Pancreas (tissue), 10 donors: ENCODE measurements at regions not wholly inside any gene's neighbourhood (a gene's known extent, or its start where the extent isn't known, plus 50 kb on each side); places are given as distances from the start of the nearest gene placed in this dataset.
"Not testable (repeated sequence)": the region's sequence is repeated elsewhere in the genome, so short reads cannot be mapped to it uniquely, and the experiment has no call there.

Experiments
- ATAC-seq, 4 donors: fragments of 200-7000 bp; cut with Tn5 transposase; one replicate each; pipeline versions ENCODE4 v1.8.0 to v1.9.1; 2020; ENCODE audit warnings: mild to moderate bottlenecking in 4 of 4, moderate library complexity in 4 of 4
- DNase-seq, 6 donors: peaks; one replicate each; pipeline ENCODE4 v3.0.0-alpha.2; 2020
- FAIRE-seq: peaks from 2 replicates; lab custom pipeline; 2012; peaks lifted over from hg19 to GRCh38; lab: Jason Lieb, UNC
- H3K27ac ChIP-seq, 4 donors: fragments of 200-600 bp; sonication (generic); 1 replicate in 3 of 4; 2 replicates in 1 of 4; pipeline versions ENCODE4 v1.5.0 to v1.8.0; 2020
- H3K27me3 ChIP-seq, 4 donors: fragments of 200-600 bp; one replicate each; pipeline ENCODE4 v1.8.0; 2021
- H3K36me3 ChIP-seq, 3 donors: fragments of 200-600 bp; sonication (generic) in 1 of 3; one replicate each; pipeline versions ENCODE4 v1.5.0 to v1.8.0; 2020 to 2021
- H3K4me1 ChIP-seq, 3 donors: fragments of 200-600 bp; one replicate each; pipeline ENCODE4 v1.8.0; 2021
- H3K4me3 ChIP-seq, 4 donors: fragments of 200-600 bp; sonication (generic) in 2 of 4; one replicate each; pipeline versions ENCODE4 v1.5.0 to v1.8.0; 2020 to 2021
- H3K9me3 ChIP-seq, 4 donors: fragments of 200-600 bp; one replicate each; pipeline ENCODE4 v1.8.0; 2021
- WGBS, 2 donors: extraction: QIAGEN DNeasy Blood & Tissue Kit; methylation state at CpG; one replicate each; pipeline ENCODE4 v1.1.7; 2013; 5-methylcytosine and 5-hydroxymethylcytosine counted together
- intact Hi-C, 3 donors: fragments of 100-400 bp; cut with DNase I; formaldehyde crosslinking; loops; one replicate each; pipeline versions ENCODE4 v1.11.1 to v1.14.2; 2022
- TF ChIP-seq, protein P1 (sequence below), 4 donors: fragments of 200-600 bp; sonication (generic) in 3 of 4; IDR thresholded peaks; one replicate each; pipeline versions ENCODE4 v1.5.0 to v1.8.0; 2021; ENCODE audit warnings: antibody characterized with exemption in 4 of 4
- donor health status: healthy with polysubstance abuse.
- donor health status: DM: no; HTN: no; CAD: no; lungs with moderate emphysema.
- donor health status: DM: no; HTN: no; CAD: no.
- donor health status: control.
- donor health status: control.
- donor health status: Bipolar disorder and iron deficiency.
- donor health status: DM: yes; HTN: yes; CAD: no.
- donor health status: DM: no; HTN: no; CAD: no.
- donor health status: DM: no; HTN: no; CAD: no.
- donor health status: DM: yes; HTN: yes; CAD: no.

GRCh38 chr3:101972430-101973162 lies 123.3 kb downstream of the NFKBIZ start:
- no peak overlapping the region for H3K27ac ChIP-seq
- H3K4me1 ChIP-seq = peaks cover 0 to 8% (median 0%) of the 10 kb centered on the region in 3 donors
- H3K27me3 ChIP-seq = no peaks in the 10 kb centered on the region
- TF ChIP-seq, protein P1, sequence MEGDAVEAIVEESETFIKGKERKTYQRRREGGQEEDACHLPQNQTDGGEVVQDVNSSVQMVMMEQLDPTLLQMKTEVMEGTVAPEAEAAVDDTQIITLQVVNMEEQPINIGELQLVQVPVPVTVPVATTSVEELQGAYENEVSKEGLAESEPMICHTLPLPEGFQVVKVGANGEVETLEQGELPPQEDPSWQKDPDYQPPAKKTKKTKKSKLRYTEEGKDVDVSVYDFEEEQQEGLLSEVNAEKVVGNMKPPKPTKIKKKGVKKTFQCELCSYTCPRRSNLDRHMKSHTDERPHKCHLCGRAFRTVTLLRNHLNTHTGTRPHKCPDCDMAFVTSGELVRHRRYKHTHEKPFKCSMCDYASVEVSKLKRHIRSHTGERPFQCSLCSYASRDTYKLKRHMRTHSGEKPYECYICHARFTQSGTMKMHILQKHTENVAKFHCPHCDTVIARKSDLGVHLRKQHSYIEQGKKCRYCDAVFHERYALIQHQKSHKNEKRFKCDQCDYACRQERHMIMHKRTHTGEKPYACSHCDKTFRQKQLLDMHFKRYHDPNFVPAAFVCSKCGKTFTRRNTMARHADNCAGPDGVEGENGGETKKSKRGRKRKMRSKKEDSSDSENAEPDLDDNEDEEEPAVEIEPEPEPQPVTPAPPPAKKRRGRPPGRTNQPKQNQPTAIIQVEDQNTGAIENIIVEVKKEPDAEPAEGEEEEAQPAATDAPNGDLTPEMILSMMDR (IDR thresholded peaks at IDR 0.05) = no peak
- ATAC-seq (no peak), FAIRE-seq (no peak), DNase-seq (no peak)
- WGBS, 2 donors = 61 to 66% methylated on average over 2 of the region's 2 CpGs
- H3K9me3 ChIP-seq = no peaks in the 10 kb centered on the region
- H3K4me3 ChIP-seq = no peak overlapping the region
- intact Hi-C loops = no loop called here
- no peaks in the 10 kb centered on the region for H3K36me3 ChIP-seq

DNA sequence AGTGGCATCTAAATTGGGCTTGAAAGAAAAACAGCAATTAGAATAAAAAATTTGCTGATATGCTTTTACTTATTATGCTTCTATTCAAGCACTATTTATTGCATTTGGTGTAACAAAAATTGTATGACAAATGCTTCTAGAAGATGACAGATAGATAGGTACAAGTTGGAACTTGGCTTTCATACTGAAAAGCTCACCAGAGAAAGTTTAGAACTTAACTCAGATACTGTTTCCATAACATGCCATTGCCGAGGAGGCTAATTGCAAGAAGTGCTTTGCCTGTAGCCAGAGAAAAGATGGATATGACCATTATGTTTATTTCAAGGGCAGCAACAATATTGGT lies 123.8 kb downstream of the NFKBIZ start:
- TF ChIP-seq, protein P1 (IDR thresholded peaks at IDR 0.05) = no peak
- intact Hi-C loops = no loop called here
- no peak for DNase-seq
- no peak for ATAC-seq
- no peak overlapping the region for H3K4me3 ChIP-seq
- H3K9me3 ChIP-seq = no peaks in the 10 kb centered on the region
- no peak overlapping the region for H3K27ac ChIP-seq
- H3K4me1 ChIP-seq = peaks cover 0 to 8% (median 0%) of the 10 kb centered on the region in 3 donors
- WGBS, 2 donors = 86 to 90% methylated on average over 1 of the region's 1 CpG
- H3K27me3 ChIP-seq = no peaks in the 10 kb centered on the region
- no peaks in the 10 kb centered on the region for H3K36me3 ChIP-seq
- no peak for FAIRE-seq

DNA sequence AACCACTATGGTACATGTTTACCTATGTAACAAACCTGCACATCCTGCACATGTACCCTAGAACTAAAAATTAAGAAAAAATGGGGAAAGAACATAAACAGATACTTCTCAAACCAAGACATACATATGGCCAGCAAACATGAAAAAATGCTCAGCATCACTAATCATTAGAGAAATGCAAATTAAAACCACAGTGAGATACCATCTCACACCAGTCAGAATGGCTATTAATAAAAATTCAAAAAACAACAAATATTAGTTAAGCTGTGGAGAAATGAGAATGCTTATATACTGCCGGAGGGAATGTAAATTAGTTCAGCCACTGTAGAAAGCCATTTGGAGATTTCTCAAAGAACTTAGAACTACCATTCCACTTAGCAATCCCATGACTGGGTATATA lies 126.1 kb downstream of the NFKBIZ start:
- H3K4me1 ChIP-seq, H3K27ac ChIP-seq, H3K4me3 ChIP-seq, H3K36me3 ChIP-seq, intact Hi-C loops, H3K9me3 ChIP-seq, ATAC-seq, FAIRE-seq, DNase-seq, H3K27me3 ChIP-seq: not testable (repeated sequence)
- 88 to 94% methylated on average over 1 of the region's 1 CpG for WGBS, 2 donors

DNA sequence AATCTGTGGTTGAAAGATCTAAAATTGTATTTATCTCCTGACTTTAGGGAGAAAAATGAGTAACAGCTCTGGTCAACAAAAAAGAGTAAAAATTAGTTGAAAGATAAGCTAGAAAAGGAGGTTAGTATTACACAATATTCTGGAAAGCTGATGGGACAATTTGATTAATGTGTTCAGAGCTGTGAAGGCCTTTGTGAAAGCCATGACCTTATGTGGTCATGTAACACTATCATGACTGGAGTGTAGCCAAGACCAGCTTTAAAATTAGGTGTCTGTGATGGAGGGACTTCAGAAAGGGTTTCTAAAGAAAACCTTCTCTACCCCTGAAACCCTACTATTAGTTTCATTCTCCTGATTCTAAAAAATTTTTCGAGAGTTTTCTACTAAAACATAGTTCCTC lies 127.2 kb downstream of the NFKBIZ start:
- H3K36me3 ChIP-seq = no peaks in the 10 kb centered on the region
- peaks cover 0 to 8% (median 0%) of the 10 kb centered on the region in 3 donors for H3K4me1 ChIP-seq
- peak in 3 of 4 donors; percentile 51 to 78 (median 68) for ATAC-seq
- H3K27me3 ChIP-seq = no peaks in the 10 kb centered on the region
- H3K4me3 ChIP-seq = no peak overlapping the region
- intact Hi-C loops = no loop called here
- TF ChIP-seq, protein P1 (IDR thresholded peaks at IDR 0.05) = no peak
- DNase-seq = no peak
- H3K27ac ChIP-seq = peak overlapping the region in 1 of 4 donors; percentile 38
- no peak for FAIRE-seq
- 59 to 61% methylated on average over 1 of the region's 1 CpG for WGBS, 2 donors
- no peaks in the 10 kb centered on the region for H3K9me3 ChIP-seq

GRCh38 chr3:101978348-101978747 lies 129.0 kb downstream of the NFKBIZ start:
- H3K27me3 ChIP-seq = no peaks in the 10 kb centered on the region
- TF ChIP-seq, protein P1 (IDR thresholded peaks at IDR 0.05) = no peak
- no peak for ATAC-seq
- WGBS, 2 donors = 23 to 31% methylated on average over 2 of the region's 2 CpGs
- no peak for DNase-seq
- H3K4me3 ChIP-seq = no peak overlapping the region
- no peak for FAIRE-seq
- H3K9me3 ChIP-seq = no peaks in the 10 kb centered on the region
- no peaks in the 10 kb centered on the region for H3K36me3 ChIP-seq
- peaks cover 0 to 8% (median 0%) of the 10 kb centered on the region in 3 donors for H3K4me1 ChIP-seq
- no peak overlapping the region for H3K27ac ChIP-seq
- intact Hi-C loops = no loop called here
